DMS153 treated with DMSO at 0.1 percent for 48 hours (cell line): ENCODE measurements at regions not wholly inside any gene's neighbourhood (a gene's known extent, or its start where the extent isn't known, plus 50 kb on each side); places are given as distances from the start of the nearest gene placed in this dataset.
"Not testable (repeated sequence)": the region's sequence is repeated elsewhere in the genome, so short reads cannot be mapped to it uniquely, and the experiment has no call there.

Source experiments
- DNase-seq: peaks from one replicate; lab custom pipeline; 2025; ENCODE audit not compliant: unreplicated experiment; lab: John Stamatoyannopoulos, UW

- no peak for DNase-seq
These were observed 198.3 kb downstream of the RPS24 start for GRCh38 chr10:78231939-78232338.

GRCh38 chr10:78236416-78237015 is 202.9 kb downstream of the RPS24 start:
- DNase-seq = no peak

GRCh38 chr10:78237951-78238350 is 204.3 kb downstream of the RPS24 start:
- not testable (repeated sequence) for DNase-seq

GRCh38 chr10:78247266-78247665 is 213.6 kb downstream of the RPS24 start:
- no peak for DNase-seq

- no peak for DNase-seq
These were observed 214.2 kb downstream of the RPS24 start for GRCh38 chr10:78247821-78248220.

- no peak for DNase-seq
These were observed 215.2 kb downstream of the RPS24 start for GRCh38 chr10:78248651-78249464.

- no peak for DNase-seq
These were observed 216.0 kb downstream of the RPS24 start for GRCh38 chr10:78249690-78250089.

- no peak for DNase-seq
These were observed 216.8 kb downstream of the RPS24 start for GRCh38 chr10:78250313-78251015.

- DNase-seq = no peak
These were observed 217.3 kb downstream of the RPS24 start for GRCh38 chr10:78251016-78251385.

- no peak for DNase-seq
These were observed 218.6 kb downstream of the RPS24 start for GRCh38 chr10:78252286-78252685.

GRCh38 chr10:78253063-78253853 is 219.6 kb downstream of the RPS24 start:
- no peak for DNase-seq

GRCh38 chr10:78254013-78254412 is 220.3 kb downstream of the RPS24 start:
- no peak for DNase-seq

- DNase-seq = no peak
These were observed 221.6 kb downstream of the RPS24 start for GRCh38 chr10:78255214-78255613.

- no peak for DNase-seq
These were observed 222.4 kb downstream of the RPS24 start for GRCh38 chr10:78255796-78256638.

- no peak for DNase-seq
These were observed 224.8 kb downstream of the RPS24 start for GRCh38 chr10:78258323-78259030.

- DNase-seq = no peak
These were observed 225.7 kb downstream of the RPS24 start for GRCh38 chr10:78259391-78259790.

- no peak for DNase-seq
These were observed 226.5 kb downstream of the RPS24 start for GRCh38 chr10:78260141-78260540.

- no peak for DNase-seq
These were observed 227.0 kb downstream of the RPS24 start for GRCh38 chr10:78260680-78261079.

GRCh38 chr10:78261291-78261690 is 227.6 kb downstream of the RPS24 start:
- no peak for DNase-seq

GRCh38 chr10:78262860-78263259 is 229.2 kb downstream of the RPS24 start:
- no peak for DNase-seq
